GM23338 (cell line): ENCODE measurements at regions not wholly inside any gene's neighbourhood (a gene's known extent, or its start where the extent isn't known, plus 50 kb on each side); places are given as distances from the start of the nearest gene placed in this dataset.

ENCODE experiments used
- CREB1 ChIP-seq: fragments of 250-450 bp; sonication (Bioruptor Pico); IDR thresholded peaks from 2 replicates; pipeline ENCODE4 v1.5.0; 2020; ENCODE audit warnings: low read depth, mild to moderate bottlenecking, moderate library complexity
- EZH2 ChIP-seq: fragments of 200-600 bp; sonication (generic); IDR thresholded peaks from one replicate; pipeline ENCODE4 v1.8.0; 2017; ENCODE audit warnings: antibody characterized with exemption, mild to moderate bottlenecking, low read depth; ENCODE audit not compliant: unreplicated experiment
- EZH2phosphoT487 ChIP-seq: fragments of 200-600 bp; sonication (generic); IDR thresholded peaks from one replicate; pipeline ENCODE4 v1.8.1; 2018; ENCODE audit warnings: antibody characterized with exemption; ENCODE audit not compliant: unreplicated experiment
- JUNB ChIP-seq: IDR thresholded peaks from one replicate; pipeline ENCODE4 v1.6.1; 2016; ENCODE audit warnings: antibody characterized with exemption; ENCODE audit not compliant: unreplicated experiment
- NANOG ChIP-seq: IDR thresholded peaks from 2 replicates; pipeline ENCODE4 v1.6.1; 2016; ENCODE audit warnings: antibody characterized with exemption, borderline replicate concordance
- POLR2AphosphoS5 ChIP-seq: IDR thresholded peaks from 2 replicates; pipeline ENCODE4 v1.6.1; 2016; ENCODE audit warnings: antibody characterized with exemption, low read depth
- STAT1 ChIP-seq: IDR thresholded peaks from one replicate; pipeline ENCODE4 v1.6.1; 2016; ENCODE audit warnings: antibody characterized with exemption; ENCODE audit not compliant: unreplicated experiment
- ZNF114 ChIP-seq: fragments of 250-450 bp; sonication (Bioruptor Pico); IDR thresholded peaks from 2 replicates; pipeline ENCODE4 v1.5.0; 2020; ENCODE audit warnings: mild to moderate bottlenecking, moderate library complexity
- ZNF331 ChIP-seq: fragments of 250-450 bp; sonication (Bioruptor Pico); IDR thresholded peaks from 2 replicates; pipeline ENCODE4 v1.5.0; 2020; ENCODE audit warnings: low read depth, mild to moderate bottlenecking, moderate library complexity
- ZNF462 ChIP-seq: fragments of 250-450 bp; sonication (Bioruptor Pico); IDR thresholded peaks from 2 replicates; pipeline ENCODE4 v1.5.0; 2020; ENCODE audit warnings: mild to moderate bottlenecking, moderate library complexity
- TF ChIP-seq, protein P1 (sequence below), 2 experiments: fragments of 200-600 bp in 1 of 2; sonication (generic) in 1 of 2; conservative IDR thresholded peaks; 2 replicates each; pipeline versions ENCODE4 v1.5.1 to v1.6.1; 2016 to 2017; ENCODE audit warnings: antibody characterized with exemption in 2 of 2, low read depth in 2 of 2, mild to moderate bottlenecking in 2 of 2, moderate library complexity in 1 of 2
- TF ChIP-seq, protein P2 (sequence below): IDR thresholded peaks from one replicate; pipeline ENCODE4 v1.6.1; 2018; ENCODE audit warnings: antibody characterized with exemption; ENCODE audit not compliant: unreplicated experiment
- TF ChIP-seq, protein P3 (sequence below): IDR thresholded peaks from 2 replicates; pipeline ENCODE4 v1.6.1; 2016; ENCODE audit warnings: antibody characterized with exemption

GRCh38 chr4:161188578-161188977 is 975.2 kb downstream of the FSTL5 start:
- TF ChIP-seq EZH2 (no peak), POLR2AphosphoS5 (no peak), CREB1 (CRISPR knock-in tag) (no peak), STAT1 (no peak), JUNB (no peak), ZNF114 (CRISPR knock-in tag) (no peak), EZH2phosphoT487 (no peak), NANOG (no peak), ZNF331 (CRISPR knock-in tag) (no peak), ZNF462 (CRISPR knock-in tag) (no peak)
- TF ChIP-seq, protein P1, sequence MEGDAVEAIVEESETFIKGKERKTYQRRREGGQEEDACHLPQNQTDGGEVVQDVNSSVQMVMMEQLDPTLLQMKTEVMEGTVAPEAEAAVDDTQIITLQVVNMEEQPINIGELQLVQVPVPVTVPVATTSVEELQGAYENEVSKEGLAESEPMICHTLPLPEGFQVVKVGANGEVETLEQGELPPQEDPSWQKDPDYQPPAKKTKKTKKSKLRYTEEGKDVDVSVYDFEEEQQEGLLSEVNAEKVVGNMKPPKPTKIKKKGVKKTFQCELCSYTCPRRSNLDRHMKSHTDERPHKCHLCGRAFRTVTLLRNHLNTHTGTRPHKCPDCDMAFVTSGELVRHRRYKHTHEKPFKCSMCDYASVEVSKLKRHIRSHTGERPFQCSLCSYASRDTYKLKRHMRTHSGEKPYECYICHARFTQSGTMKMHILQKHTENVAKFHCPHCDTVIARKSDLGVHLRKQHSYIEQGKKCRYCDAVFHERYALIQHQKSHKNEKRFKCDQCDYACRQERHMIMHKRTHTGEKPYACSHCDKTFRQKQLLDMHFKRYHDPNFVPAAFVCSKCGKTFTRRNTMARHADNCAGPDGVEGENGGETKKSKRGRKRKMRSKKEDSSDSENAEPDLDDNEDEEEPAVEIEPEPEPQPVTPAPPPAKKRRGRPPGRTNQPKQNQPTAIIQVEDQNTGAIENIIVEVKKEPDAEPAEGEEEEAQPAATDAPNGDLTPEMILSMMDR (conservative IDR thresholded peaks at IDR 0.05; ENCODE audit: low read depth in 2 of 2) = no peak
- TF ChIP-seq, protein P2, sequence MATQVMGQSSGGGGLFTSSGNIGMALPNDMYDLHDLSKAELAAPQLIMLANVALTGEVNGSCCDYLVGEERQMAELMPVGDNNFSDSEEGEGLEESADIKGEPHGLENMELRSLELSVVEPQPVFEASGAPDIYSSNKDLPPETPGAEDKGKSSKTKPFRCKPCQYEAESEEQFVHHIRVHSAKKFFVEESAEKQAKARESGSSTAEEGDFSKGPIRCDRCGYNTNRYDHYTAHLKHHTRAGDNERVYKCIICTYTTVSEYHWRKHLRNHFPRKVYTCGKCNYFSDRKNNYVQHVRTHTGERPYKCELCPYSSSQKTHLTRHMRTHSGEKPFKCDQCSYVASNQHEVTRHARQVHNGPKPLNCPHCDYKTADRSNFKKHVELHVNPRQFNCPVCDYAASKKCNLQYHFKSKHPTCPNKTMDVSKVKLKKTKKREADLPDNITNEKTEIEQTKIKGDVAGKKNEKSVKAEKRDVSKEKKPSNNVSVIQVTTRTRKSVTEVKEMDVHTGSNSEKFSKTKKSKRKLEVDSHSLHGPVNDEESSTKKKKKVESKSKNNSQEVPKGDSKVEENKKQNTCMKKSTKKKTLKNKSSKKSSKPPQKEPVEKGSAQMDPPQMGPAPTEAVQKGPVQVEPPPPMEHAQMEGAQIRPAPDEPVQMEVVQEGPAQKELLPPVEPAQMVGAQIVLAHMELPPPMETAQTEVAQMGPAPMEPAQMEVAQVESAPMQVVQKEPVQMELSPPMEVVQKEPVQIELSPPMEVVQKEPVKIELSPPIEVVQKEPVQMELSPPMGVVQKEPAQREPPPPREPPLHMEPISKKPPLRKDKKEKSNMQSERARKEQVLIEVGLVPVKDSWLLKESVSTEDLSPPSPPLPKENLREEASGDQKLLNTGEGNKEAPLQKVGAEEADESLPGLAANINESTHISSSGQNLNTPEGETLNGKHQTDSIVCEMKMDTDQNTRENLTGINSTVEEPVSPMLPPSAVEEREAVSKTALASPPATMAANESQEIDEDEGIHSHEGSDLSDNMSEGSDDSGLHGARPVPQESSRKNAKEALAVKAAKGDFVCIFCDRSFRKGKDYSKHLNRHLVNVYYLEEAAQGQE = no peak
- TF ChIP-seq, protein P3, sequence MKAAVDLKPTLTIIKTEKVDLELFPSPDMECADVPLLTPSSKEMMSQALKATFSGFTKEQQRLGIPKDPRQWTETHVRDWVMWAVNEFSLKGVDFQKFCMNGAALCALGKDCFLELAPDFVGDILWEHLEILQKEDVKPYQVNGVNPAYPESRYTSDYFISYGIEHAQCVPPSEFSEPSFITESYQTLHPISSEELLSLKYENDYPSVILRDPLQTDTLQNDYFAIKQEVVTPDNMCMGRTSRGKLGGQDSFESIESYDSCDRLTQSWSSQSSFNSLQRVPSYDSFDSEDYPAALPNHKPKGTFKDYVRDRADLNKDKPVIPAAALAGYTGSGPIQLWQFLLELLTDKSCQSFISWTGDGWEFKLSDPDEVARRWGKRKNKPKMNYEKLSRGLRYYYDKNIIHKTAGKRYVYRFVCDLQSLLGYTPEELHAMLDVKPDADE = no peak
